ENCODE measurements at regions not wholly inside any gene's neighbourhood (a gene's known extent, or its start where the extent isn't known, plus 50 kb on each side); places are given as distances from the start of the nearest gene placed in this dataset.
"Not testable (repeated sequence)": the region's sequence is repeated elsewhere in the genome, so short reads cannot be mapped to it uniquely, and the experiment has no call there.

- no peak overlapping the region for H3K4me3 ChIP-seq (ENCODE audit: low read depth, low read length)
- no peak for TF ChIP-seq CTCF (IDR thresholded peaks at IDR 0.05; ENCODE audit: borderline replicate concordance, insufficient read depth, low read depth, low read length)
Observed at GRCh38 chr2:17000184-17000482, 334.5 kb upstream of the CYRIA start.

- no peak overlapping the region for H3K4me3 ChIP-seq (ENCODE audit: low read depth, low read length)
- no peak for TF ChIP-seq CTCF (IDR thresholded peaks at IDR 0.05; ENCODE audit: borderline replicate concordance, insufficient read depth, low read depth, low read length)
Observed at GRCh38 chr2:16999347-17000183, 333.9 kb upstream of the CYRIA start.

DNA sequence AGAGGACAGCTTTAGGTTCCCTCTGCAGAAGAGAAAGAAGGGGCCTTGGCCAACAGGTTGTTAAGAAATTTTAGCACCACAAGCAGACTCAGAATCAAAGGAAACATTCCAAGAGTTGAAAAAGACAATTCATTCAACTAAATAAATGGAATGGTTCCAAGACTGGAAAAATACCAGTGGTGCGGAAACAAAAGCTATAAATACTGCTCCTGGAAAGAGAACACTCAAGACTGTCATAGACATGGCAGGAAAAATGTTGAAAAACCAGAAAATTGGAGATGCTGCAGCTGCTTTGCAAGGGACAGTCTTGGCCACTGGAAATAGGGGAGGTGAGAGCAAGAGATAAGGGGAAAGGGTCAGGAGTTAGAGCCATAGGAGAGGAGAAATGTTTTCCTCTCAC lies 312.7 kb upstream of the CYRIA start:
- H3K4me3 ChIP-seq (ENCODE audit: low read depth, low read length) = no peak overlapping the region
- TF ChIP-seq CTCF (IDR thresholded peaks at IDR 0.05; ENCODE audit: borderline replicate concordance, insufficient read depth, low read depth, low read length) = no peak

GRCh38 chr2:16974688-16975087 lies 309.1 kb upstream of the CYRIA start:
- no peak overlapping the region for H3K4me3 ChIP-seq (ENCODE audit: low read depth, low read length)
- TF ChIP-seq CTCF (IDR thresholded peaks at IDR 0.05; ENCODE audit: borderline replicate concordance, insufficient read depth, low read depth, low read length) = no peak

DNA sequence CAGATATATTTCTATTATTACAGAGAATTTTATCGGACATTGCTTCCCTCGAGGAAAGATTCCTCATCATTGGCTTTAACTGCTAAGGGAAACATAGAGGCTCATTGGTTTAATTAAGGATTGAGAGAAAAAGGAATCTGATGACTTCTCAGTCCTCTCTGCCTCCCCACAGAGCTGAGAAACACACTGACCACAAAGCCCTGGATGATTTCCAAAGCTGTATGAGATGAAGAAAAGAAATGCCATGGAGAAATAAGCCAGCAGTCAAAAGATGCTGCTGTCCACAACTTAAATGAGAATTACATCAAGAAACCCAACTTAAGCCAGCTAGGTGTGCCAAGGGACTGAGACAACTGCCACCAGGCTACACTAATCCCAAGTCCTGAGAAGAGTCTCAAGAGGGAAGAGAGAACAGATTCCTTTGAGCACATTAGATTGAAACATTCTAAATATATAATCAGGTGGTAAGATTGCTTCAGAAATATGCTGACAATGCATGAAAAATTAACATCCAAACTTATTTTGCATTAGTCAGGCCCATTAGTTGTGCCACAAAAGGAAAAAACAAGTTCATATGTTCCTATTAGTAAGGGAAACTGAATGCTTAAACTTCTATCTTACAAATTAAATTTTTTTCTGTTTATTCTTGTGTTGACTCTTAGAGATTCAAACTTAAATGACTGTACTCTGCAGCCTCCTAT lies 308.1 kb upstream of the CYRIA start:
- H3K4me3 ChIP-seq (ENCODE audit: low read depth, low read length) = no peak overlapping the region
- TF ChIP-seq CTCF (IDR thresholded peaks at IDR 0.05; ENCODE audit: borderline replicate concordance, insufficient read depth, low read depth, low read length) = no peak

GRCh38 chr2:16972276-16972675 lies 306.6 kb upstream of the CYRIA start:
- no peak overlapping the region for H3K4me3 ChIP-seq (ENCODE audit: low read depth, low read length)
- no peak for TF ChIP-seq CTCF (IDR thresholded peaks at IDR 0.05; ENCODE audit: borderline replicate concordance, insufficient read depth, low read depth, low read length)

- TF ChIP-seq CTCF (IDR thresholded peaks at IDR 0.05; ENCODE audit: borderline replicate concordance, insufficient read depth, low read depth, low read length) = no peak
- no peak overlapping the region for H3K4me3 ChIP-seq (ENCODE audit: low read depth, low read length)
Observed at GRCh38 chr2:16971722-16972234, 306.1 kb upstream of the CYRIA start.

DNA sequence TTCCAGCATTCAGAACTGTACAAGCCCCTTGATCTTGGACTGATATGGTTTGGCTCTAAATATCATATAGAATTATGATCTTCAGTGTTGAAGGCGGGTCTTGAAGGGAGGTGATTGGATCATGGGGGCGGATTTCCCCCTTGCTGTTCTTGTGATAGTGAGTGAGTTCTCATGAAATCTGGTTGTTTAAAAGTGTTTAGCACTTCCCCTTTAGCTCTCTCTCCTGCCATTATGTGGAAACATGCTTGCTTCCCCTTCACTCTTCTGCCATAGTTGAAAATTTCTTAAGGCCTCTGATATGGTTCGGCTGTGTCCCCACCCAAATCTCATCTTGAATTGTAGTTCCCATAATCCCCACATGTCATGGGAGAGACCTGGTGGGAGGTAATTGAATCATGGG lies 305.3 kb upstream of the CYRIA start:
- H3K4me3 ChIP-seq (ENCODE audit: low read depth, low read length) = not testable (repeated sequence)
